ENCODE measurements at regions not wholly inside any gene's neighbourhood (a gene's known extent, or its start where the extent isn't known, plus 50 kb on each side); places are given as distances from the start of the nearest gene placed in this dataset.

DNA sequence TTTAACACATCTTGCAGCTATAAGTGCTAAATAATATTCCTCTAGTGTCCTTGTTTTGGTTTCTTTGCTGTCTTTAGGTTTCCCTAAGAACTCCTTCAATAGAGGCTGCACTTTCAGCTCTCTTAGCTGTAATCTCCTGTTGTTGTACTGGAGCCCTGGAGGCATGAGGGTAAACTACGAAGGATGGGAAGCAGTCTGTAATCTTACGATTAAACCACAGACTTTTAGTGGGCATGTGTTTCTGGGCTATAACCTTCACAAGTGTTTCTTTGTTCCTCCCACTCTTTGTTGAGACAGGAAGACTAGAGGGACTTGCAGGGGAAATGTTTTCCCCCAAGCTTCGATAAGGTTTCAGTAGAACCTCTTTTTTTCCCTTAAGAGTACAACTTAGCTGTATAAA lies 1058.1 kb downstream of the NSUN3 start:
- TF ChIP-seq, protein P1, sequence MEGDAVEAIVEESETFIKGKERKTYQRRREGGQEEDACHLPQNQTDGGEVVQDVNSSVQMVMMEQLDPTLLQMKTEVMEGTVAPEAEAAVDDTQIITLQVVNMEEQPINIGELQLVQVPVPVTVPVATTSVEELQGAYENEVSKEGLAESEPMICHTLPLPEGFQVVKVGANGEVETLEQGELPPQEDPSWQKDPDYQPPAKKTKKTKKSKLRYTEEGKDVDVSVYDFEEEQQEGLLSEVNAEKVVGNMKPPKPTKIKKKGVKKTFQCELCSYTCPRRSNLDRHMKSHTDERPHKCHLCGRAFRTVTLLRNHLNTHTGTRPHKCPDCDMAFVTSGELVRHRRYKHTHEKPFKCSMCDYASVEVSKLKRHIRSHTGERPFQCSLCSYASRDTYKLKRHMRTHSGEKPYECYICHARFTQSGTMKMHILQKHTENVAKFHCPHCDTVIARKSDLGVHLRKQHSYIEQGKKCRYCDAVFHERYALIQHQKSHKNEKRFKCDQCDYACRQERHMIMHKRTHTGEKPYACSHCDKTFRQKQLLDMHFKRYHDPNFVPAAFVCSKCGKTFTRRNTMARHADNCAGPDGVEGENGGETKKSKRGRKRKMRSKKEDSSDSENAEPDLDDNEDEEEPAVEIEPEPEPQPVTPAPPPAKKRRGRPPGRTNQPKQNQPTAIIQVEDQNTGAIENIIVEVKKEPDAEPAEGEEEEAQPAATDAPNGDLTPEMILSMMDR (IDR thresholded peaks at IDR 0.05) = no peak
- CTCF ChIA-PET = no interaction called here
- intact Hi-C loops (cut with DNase I, micrococcal nuclease) = no loop called here
- no peaks in the 10 kb centered on the region for H3K27me3 ChIP-seq (ENCODE audit: control insufficient read depth in 1 of 2, insufficient read depth in 2 of 2, low read length in 2 of 2)
- no peak overlapping the region for H3K4me3 Mint-ChIP-seq
- POLR2A ChIA-PET = no interaction called here
- no peaks in the 10 kb centered on the region for H3K4me1 ChIP-seq (ENCODE audit: insufficient read depth, low read length)
- H3K27me3 Mint-ChIP-seq = no peaks in the 10 kb centered on the region
- DNase-seq = no peak
- H3K36me3 ChIP-seq (ENCODE audit: insufficient read depth, low read length) = no peaks in the 10 kb centered on the region
- H3K4me1 Mint-ChIP-seq (ENCODE audit: low read depth) = no peaks in the 10 kb centered on the region
- no peaks in the 10 kb centered on the region for H3K36me3 Mint-ChIP-seq (ENCODE audit: low read depth)
- no peak overlapping the region for H3K27ac Mint-ChIP-seq
- peaks cover 0 to 5% of the 10 kb centered on the region in 2 experiments for H3K9me3 ChIP-seq (ENCODE audit: control insufficient read depth in 1 of 2, insufficient read depth in 1 of 2, low read length in 2 of 2)
- ATAC-seq (ENCODE audit: poor library complexity) = no peak
- no peak overlapping the region for H3K4me3 ChIP-seq (ENCODE audit: low read length)
- H3K9me3 Mint-ChIP-seq = peaks cover 6% of the 10 kb centered on the region
- no peak overlapping the region for H3K27ac ChIP-seq (ENCODE audit: low read depth in 1 of 2, low read length in 2 of 2)

DNA sequence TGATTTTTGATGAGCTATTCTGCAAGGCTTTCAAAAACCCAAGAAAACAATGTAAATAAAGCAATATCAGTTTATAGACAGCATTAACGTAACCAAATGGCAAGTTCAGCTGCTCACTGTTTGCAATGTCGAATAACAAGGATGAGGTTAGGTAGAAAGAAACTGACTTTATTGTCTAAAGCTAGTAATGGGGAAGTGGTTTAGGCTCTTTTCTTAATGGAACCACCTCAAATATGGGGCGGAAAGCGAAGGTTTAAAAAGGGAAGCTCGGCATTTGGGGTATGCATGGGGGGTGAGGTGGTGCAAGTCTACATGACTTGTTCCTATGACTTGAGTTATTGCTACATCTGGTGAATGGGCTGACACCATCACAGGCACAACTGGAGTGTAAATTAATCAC lies 1060.2 kb downstream of the NSUN3 start:
- Mint-ChIP-seq H3K27ac (no peak overlapping the region), H3K36me3 (ENCODE audit: low read depth) (no peaks in the 10 kb centered on the region), H3K9me3 (peaks cover 11% of the 10 kb centered on the region), H3K4me3 (no peak overlapping the region), H3K4me1 (ENCODE audit: low read depth) (no peaks in the 10 kb centered on the region), H3K27me3 (no peaks in the 10 kb centered on the region)
- POLR2A ChIA-PET = no interaction called here
- CTCF ChIA-PET = no interaction called here
- H3K4me1 ChIP-seq (ENCODE audit: insufficient read depth, low read length) = no peaks in the 10 kb centered on the region
- H3K27ac ChIP-seq (ENCODE audit: low read depth in 1 of 2, low read length in 2 of 2) = no peak overlapping the region
- no peaks in the 10 kb centered on the region for H3K36me3 ChIP-seq (ENCODE audit: insufficient read depth, low read length)
- TF ChIP-seq, protein P1 (IDR thresholded peaks at IDR 0.05) = no peak
- H3K9me3 ChIP-seq (ENCODE audit: control insufficient read depth in 1 of 2, insufficient read depth in 1 of 2, low read length in 2 of 2) = peaks cover 0 to 5% of the 10 kb centered on the region in 2 experiments
- DNase-seq (no peak), ATAC-seq (ENCODE audit: poor library complexity) (no peak)
- H3K4me3 ChIP-seq (ENCODE audit: low read length) = no peak overlapping the region
- H3K27me3 ChIP-seq (ENCODE audit: control insufficient read depth in 1 of 2, insufficient read depth in 2 of 2, low read length in 2 of 2) = no peaks in the 10 kb centered on the region
- intact Hi-C loops (cut with DNase I, micrococcal nuclease) = no loop called here

DNA sequence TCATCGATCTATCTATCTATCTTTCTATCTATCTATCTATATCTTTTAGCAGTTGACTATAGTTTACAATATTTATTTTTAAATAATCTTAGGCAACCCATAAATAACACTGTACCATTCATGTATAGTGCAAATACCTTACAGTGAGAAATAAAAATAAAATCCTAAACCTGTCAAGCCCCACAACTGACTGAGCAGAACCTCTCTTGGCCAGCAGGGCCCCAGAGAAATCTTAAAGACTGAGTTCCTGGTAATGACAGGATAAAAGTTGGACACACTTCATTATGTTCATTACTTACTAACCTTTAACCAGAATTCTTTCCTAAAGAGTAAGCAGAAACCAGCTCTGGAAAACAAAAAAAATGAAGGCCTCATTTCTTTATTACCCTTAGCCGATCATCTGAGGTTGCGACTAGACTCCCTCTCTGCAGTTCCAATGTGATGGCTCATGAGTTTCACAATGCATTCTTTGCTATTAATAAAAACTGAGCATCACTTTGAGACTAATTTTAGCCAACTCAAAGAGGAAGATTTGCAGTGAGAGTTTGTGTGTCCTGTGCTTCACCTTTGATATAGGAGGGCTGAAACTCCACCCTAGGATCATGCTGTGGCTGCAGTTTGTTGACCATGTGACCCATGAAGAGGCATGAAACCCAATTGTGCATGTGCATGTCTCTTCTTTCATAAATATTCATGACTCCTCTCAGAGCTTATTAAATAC lies 1072.0 kb downstream of the NSUN3 start:
- Mint-ChIP-seq H3K36me3 (ENCODE audit: low read depth) (no peaks in the 10 kb centered on the region), H3K9me3 (peaks cover 7% of the 10 kb centered on the region), H3K27me3 (no peaks in the 10 kb centered on the region), H3K4me1 (ENCODE audit: low read depth) (no peaks in the 10 kb centered on the region), H3K4me3 (no peak overlapping the region), H3K27ac (no peak overlapping the region)
- TF ChIP-seq, protein P1 (IDR thresholded peaks at IDR 0.05) = no peak
- DNase-seq (no peak), ATAC-seq (ENCODE audit: poor library complexity) (no peak)
- Histone ChIP-seq H3K27ac (ENCODE audit: low read depth in 1 of 2, low read length in 2 of 2) (no peak overlapping the region), H3K36me3 (ENCODE audit: insufficient read depth, low read length) (no peaks in the 10 kb centered on the region), H3K27me3 (ENCODE audit: control insufficient read depth in 1 of 2, insufficient read depth in 2 of 2, low read length in 2 of 2) (no peaks in the 10 kb centered on the region), H3K9me3 (ENCODE audit: control insufficient read depth in 1 of 2, insufficient read depth in 1 of 2, low read length in 2 of 2) (no peaks in the 10 kb centered on the region), H3K4me3 (ENCODE audit: low read length) (no peak overlapping the region), H3K4me1 (ENCODE audit: insufficient read depth, low read length) (no peaks in the 10 kb centered on the region)
- ChIA-PET CTCF (no interaction called here), POLR2A (no interaction called here)
- intact Hi-C loops (cut with DNase I, micrococcal nuclease) = no loop called here
